Body of pancreas (tissue), 4 donors: ENCODE measurements at regions not wholly inside any gene's neighbourhood (a gene's known extent, or its start where the extent isn't known, plus 50 kb on each side); places are given as distances from the start of the nearest gene placed in this dataset.

Experiments
- ATAC-seq: fragments of 150-250 bp; one replicate; pipeline ENCODE4 v1.9.1; 2016
- DNase-seq, 4 donors: peaks; one replicate each; pipeline ENCODE4 v3.0.0-alpha.2; 2019
- H3K27ac ChIP-seq, 4 donors: fragments of 200-600 bp; sonication (generic); 1 replicate in 3 of 4; 2 replicates in 1 of 4; pipeline versions ENCODE4 v1.5.1 to v1.6.1; 2016 to 2019; ENCODE audit warnings: mild to moderate bottlenecking in 1 of 4, mixed read lengths in 1 of 4, moderate library complexity in 1 of 4
- H3K27me3 ChIP-seq, 2 donors: fragments of 200-600 bp; sonication (generic); one replicate each; pipeline ENCODE4 v1.6.0; 2016; ENCODE audit warnings: mild to moderate bottlenecking in 1 of 2
- H3K36me3 ChIP-seq, 2 donors: fragments of 200-600 bp; sonication (generic); replicated peaks in 1 of 2; 2 replicates each; pipeline ENCODE4 v1.5.1; 2016; ENCODE audit warnings: low read depth in 2 of 2; ENCODE audit not compliant: insufficient read depth in 1 of 2
- H3K4me1 ChIP-seq: fragments of 200-600 bp; sonication (generic); one replicate; pipeline ENCODE4 v1.6.0; 2016
- H3K4me3 ChIP-seq, 2 donors: fragments of 200-600 bp; sonication (generic); 1 replicate in 1 of 2; 2 replicates in 1 of 2; pipeline ENCODE4 v1.5.1; 2016 to 2019
- H3K9me3 ChIP-seq, 3 donors: fragments of 200-600 bp; sonication (generic); 1 replicate in 2 of 3; 2 replicates in 1 of 3; pipeline ENCODE4 v1.5.1; 2016
- POLR2A ChIP-seq, 3 donors: fragments of 450-650 bp; IDR thresholded peaks; one replicate each; pipeline ENCODE4 v1.6.1; 2016; ENCODE audit warnings: antibody characterized with exemption in 3 of 3, mild to moderate bottlenecking in 2 of 3
- WGBS, 2 donors: methylation state at CpG; one replicate each; pipeline ENCODE4 v1.1.5; 2017; 5-methylcytosine and 5-hydroxymethylcytosine counted together
- intact Hi-C: fragments of 100-400 bp; cut with DNase I; formaldehyde crosslinking; loops from one replicate; pipeline ENCODE4 v1.15.1; 2023
- TF ChIP-seq, protein P1 (sequence below), 7 experiments: fragments of 450-650 bp in 4 of 7; fragments of 200-600 bp in 3 of 7; sonication (generic) in 3 of 7; IDR thresholded peaks; one replicate each; pipeline ENCODE4 v1.5.1; 2016 to 2019; ENCODE audit warnings: antibody characterized with exemption in 7 of 7

DNA sequence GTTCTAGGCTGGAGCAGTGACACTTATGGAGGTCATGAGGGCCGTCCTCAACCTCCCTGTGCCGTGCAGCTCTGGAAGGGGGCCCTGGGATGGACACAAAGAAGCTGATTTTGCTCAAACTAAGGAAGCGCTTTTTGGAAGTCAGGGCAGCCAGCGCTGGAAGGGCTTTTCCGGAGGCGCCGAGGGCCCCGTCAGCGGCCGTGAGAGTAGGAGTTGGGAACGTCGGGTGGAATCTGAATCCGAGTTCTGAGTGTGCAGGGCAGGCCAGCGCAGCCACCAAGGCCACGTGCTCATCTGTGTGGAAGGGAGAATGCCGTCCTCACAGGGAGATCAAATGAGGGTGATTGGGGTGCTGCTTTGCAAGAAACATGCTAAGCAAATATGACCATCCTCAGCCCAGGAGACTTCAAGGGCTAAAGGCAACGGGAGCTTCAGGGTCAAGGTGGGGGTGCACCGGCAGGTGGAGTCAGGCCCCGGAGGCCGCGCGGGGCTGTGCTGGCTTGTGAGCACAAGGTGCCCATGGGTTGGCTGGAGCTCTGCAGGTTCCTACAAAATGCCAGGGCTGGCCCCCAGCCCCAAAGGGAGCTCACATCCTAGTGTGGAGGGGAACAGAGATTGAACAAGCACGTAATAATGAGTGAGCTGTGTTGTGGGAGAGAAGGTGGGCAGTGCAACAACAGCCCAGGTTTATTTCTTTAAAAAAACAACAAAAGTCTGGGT lies 70.4 kb upstream of the HPCAL1 start:
- no peaks in the 10 kb centered on the region for H3K36me3 ChIP-seq
- WGBS, 2 donors: 91 to 92% methylated on average over 18 to 23 of the region's 23 CpGs
- H3K4me3 ChIP-seq: no peak overlapping the region
- no peak overlapping the region for H3K27ac ChIP-seq
- intact Hi-C loops: no loop called here
- H3K27me3 ChIP-seq: no peaks in the 10 kb centered on the region
- DNase-seq (peak in 1 of 4 donors; percentile 5), ATAC-seq (no peak)
- H3K4me1 ChIP-seq: peaks cover 23% of the 10 kb centered on the region
- TF ChIP-seq, protein P1, sequence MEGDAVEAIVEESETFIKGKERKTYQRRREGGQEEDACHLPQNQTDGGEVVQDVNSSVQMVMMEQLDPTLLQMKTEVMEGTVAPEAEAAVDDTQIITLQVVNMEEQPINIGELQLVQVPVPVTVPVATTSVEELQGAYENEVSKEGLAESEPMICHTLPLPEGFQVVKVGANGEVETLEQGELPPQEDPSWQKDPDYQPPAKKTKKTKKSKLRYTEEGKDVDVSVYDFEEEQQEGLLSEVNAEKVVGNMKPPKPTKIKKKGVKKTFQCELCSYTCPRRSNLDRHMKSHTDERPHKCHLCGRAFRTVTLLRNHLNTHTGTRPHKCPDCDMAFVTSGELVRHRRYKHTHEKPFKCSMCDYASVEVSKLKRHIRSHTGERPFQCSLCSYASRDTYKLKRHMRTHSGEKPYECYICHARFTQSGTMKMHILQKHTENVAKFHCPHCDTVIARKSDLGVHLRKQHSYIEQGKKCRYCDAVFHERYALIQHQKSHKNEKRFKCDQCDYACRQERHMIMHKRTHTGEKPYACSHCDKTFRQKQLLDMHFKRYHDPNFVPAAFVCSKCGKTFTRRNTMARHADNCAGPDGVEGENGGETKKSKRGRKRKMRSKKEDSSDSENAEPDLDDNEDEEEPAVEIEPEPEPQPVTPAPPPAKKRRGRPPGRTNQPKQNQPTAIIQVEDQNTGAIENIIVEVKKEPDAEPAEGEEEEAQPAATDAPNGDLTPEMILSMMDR (IDR thresholded peaks at IDR 0.05): no peak
- no peak for TF ChIP-seq POLR2A (IDR thresholded peaks at IDR 0.05)
- no peaks in the 10 kb centered on the region for H3K9me3 ChIP-seq

DNA sequence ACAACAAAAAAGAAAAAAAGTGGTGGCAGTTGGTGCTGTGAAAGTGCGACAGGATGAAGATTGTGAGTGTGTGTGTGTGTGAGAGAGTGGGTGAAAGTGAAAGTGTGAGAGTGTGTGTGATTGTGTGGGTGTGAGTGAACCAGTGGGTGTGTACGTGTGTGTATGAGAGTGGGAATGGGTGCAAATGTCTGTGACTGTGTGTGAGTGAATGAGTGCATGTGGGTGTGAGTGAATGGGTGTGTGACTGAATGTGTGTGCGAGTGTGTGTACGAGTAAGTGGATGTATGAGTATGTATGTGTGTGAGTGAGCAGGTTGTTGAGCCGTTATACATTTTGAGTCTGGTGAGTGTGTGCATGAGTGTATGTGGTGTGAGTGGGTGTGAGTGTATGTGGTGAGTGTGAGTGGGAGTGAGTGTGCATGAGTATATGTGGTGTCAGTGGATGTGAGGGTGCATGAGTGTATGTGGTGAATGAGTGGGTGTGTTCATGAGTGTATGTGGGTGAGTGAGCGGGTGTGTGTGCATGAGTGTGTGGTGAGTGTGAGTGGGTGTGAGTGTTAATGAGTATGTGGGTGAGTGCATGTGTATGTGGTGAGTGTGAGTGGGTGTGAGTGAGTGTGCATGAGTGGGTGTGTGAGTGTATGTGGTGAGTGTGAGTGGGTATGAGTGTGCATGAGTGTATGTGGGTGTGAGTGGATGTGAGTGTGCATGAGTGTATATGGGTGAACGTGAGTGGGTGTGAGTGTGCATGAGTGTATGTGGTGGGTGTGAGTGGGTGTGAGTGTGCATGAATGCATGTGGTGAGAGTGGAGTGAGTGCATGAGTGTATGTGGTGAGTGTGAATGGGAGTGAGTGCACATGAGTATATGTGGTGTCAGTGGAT lies 69.3 kb upstream of the HPCAL1 start:
- 83 to 84% methylated on average over 7 of the region's 7 CpGs for WGBS, 2 donors
- TF ChIP-seq, protein P1 (IDR thresholded peaks at IDR 0.05): no peak
- DNase-seq (peak in 1 of 4 donors; percentile 2), ATAC-seq (no peak)
- no peaks in the 10 kb centered on the region for H3K27me3 ChIP-seq
- no peaks in the 10 kb centered on the region for H3K36me3 ChIP-seq
- no peak overlapping the region for H3K4me3 ChIP-seq
- no peak overlapping the region for H3K27ac ChIP-seq
- peaks cover 14% of the 10 kb centered on the region for H3K4me1 ChIP-seq
- intact Hi-C loops: no loop called here
- no peaks in the 10 kb centered on the region for H3K9me3 ChIP-seq

DNA sequence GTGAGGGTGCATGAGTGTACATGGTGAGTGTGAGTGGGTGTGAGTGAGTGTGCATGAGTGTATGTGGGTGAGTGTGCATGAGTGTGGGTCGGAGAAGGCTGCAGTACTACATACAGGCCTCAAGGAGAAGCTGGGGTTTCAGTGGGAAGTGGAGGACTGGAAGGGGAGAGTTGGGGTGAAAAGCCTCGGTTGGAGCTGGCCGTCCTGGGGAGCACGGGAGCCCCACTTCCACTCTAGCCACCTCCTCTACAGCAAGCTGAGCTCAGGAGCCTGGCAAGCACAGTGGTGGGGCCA lies 68.7 kb upstream of the HPCAL1 start:
- Histone ChIP-seq H3K36me3 (no peaks in the 10 kb centered on the region), H3K4me3 (no peak overlapping the region), H3K27ac (no peak overlapping the region), H3K9me3 (no peaks in the 10 kb centered on the region), H3K27me3 (no peaks in the 10 kb centered on the region), H3K4me1 (peaks cover 8% of the 10 kb centered on the region)
- WGBS, 2 donors: 83 to 89% methylated on average over 4 of the region's 4 CpGs
- DNase-seq: no peak
- TF ChIP-seq, protein P1 (IDR thresholded peaks at IDR 0.05): no peak
- no peak for TF ChIP-seq POLR2A (IDR thresholded peaks at IDR 0.05)
- intact Hi-C loops: no loop called here
- no peak for ATAC-seq

DNA sequence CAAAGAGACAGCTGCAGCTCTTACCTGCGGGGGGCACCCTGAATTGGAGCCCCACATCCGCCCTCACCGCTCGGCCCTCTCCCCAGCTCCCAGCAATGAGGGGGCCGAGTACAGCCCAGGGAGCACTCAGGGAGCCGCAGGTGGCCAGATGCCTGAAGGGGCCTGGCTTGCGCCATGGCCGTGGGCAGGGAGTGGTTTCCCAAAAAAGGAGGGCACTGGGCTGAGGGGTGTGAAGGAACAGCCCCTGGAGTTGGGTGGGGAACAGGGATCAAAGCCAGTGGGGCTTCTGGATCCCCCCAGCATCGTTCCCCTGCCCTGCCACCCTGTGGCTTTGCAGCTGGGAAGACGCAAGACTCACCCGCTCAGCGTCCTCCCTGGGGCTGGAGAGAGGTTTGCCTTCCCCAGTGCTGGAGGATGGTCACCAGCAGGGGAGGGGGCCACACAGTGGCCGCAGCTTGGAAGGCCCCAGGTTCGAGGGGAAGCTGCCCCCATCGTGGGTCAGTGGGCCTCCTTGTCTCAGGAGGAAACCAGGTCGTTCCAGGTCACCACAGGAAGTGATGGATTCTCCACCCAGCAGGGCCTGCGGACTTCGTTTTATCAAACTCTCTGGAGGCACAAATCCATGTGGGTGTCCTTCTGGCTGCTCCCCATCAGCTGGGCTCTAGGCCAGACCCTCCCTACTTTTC lies 68.2 kb upstream of the HPCAL1 start:
- DNase-seq: peak in 1 of 4 donors; percentile 2
- no peak overlapping the region for H3K27ac ChIP-seq
- TF ChIP-seq POLR2A (IDR thresholded peaks at IDR 0.05): no peak
- TF ChIP-seq, protein P1 (IDR thresholded peaks at IDR 0.05): no peak
- H3K9me3 ChIP-seq: no peaks in the 10 kb centered on the region
- no peaks in the 10 kb centered on the region for H3K27me3 ChIP-seq
- 79 to 80% methylated on average over 1 to 18 of the region's 18 CpGs for WGBS, 2 donors
- ATAC-seq: no peak
- no peaks in the 10 kb centered on the region for H3K36me3 ChIP-seq
- no peak overlapping the region for H3K4me3 ChIP-seq
- H3K4me1 ChIP-seq: peaks cover 2% of the 10 kb centered on the region
- intact Hi-C loops: no loop called here
